K562 (cell line): ENCODE measurements at regions not wholly inside any gene's neighbourhood (a gene's known extent, or its start where the extent isn't known, plus 50 kb on each side); places are given as distances from the start of the nearest gene placed in this dataset.

Source experiments
- BRCA1 ChIP-seq, 2 experiments: fragments of 450-650 bp in 1 of 2; sonication (generic) in 1 of 2; formaldehyde crosslinking in 1 of 2; IDR thresholded peaks; 2 replicates each; pipeline versions ENCODE4 v1.5.0 to v1.6.1; 2017 to 2020; ENCODE audit warnings: mild to moderate bottlenecking in 1 of 2, missing genetic modification reagents in 1 of 2
- CBX8 ChIP-seq: fragments of 200-600 bp; sonication (generic); IDR thresholded peaks from 2 replicates; pipeline ENCODE4 v1.6.1; 2012; ENCODE audit warnings: borderline replicate concordance, mixed run types, low read depth, mild to moderate bottlenecking, moderate library complexity, mixed read lengths, low read length, control low read depth, inconsistent platforms; ENCODE audit not compliant: poor library complexity, severe bottlenecking; ENCODE audit errors: extremely low read depth
- CHCHD3 ChIP-seq: fragments of 250-450 bp; sonication (Bioruptor Pico); IDR thresholded peaks from 2 replicates; pipeline ENCODE4 v2.1.2; 2022; ENCODE audit warnings: mild to moderate bottlenecking
- CTCF ChIP-seq, 3 experiments: IDR thresholded peaks in 2 of 3; conservative IDR thresholded peaks in 1 of 3; 2 replicates each; pipeline ENCODE4 v1.5.1; 2011 to 2012; ENCODE audit warnings: low read length in 3 of 3, mild to moderate bottlenecking in 3 of 3, control low read depth in 2 of 3, improper control_type of control experiment in 1 of 3, inconsistent platforms in 1 of 3, low read depth in 1 of 3, mixed read lengths in 1 of 3, moderate library complexity in 1 of 3; ENCODE audit not compliant: insufficient read depth in 2 of 3
- E2F5 ChIP-seq: sonication (generic); formaldehyde crosslinking; IDR thresholded peaks from 2 replicates; pipeline ENCODE4 v1.8.0; 2022; ENCODE audit warnings: mild to moderate bottlenecking, missing genetic modification reagents
- NONO ChIP-seq, 2 experiments: fragments of 200-400 bp in 1 of 2; fragments of 450-650 bp in 1 of 2; formaldehyde crosslinking in 1 of 2; IDR thresholded peaks; 2 replicates each; pipeline ENCODE4 v1.6.1; 2017; ENCODE audit warnings: low read depth in 2 of 2, mild to moderate bottlenecking in 2 of 2, moderate library complexity in 2 of 2, low read length in 1 of 2
- POLR2AphosphoS2 ChIP-seq: IDR thresholded peaks from 2 replicates; pipeline ENCODE4 v1.6.1; 2012; ENCODE audit warnings: low read length, improper control_type of control experiment
- POLR2AphosphoS5 ChIP-seq: IDR thresholded peaks from 2 replicates; pipeline ENCODE4 v1.6.1; 2011; ENCODE audit warnings: mild to moderate bottlenecking, low read depth, low read length, moderate library complexity; ENCODE audit not compliant: control insufficient read depth, insufficient read depth
- RAD51 ChIP-seq: fragments of 450-650 bp; IDR thresholded peaks from 2 replicates; pipeline ENCODE4 v1.7.1; 2016; ENCODE audit warnings: low read depth, mild to moderate bottlenecking, borderline replicate concordance
- RBM14 ChIP-seq: fragments of 200-400 bp; formaldehyde crosslinking; IDR thresholded peaks from 2 replicates; pipeline ENCODE4 v1.6.1; 2018; ENCODE audit warnings: low read depth, mild to moderate bottlenecking, low read length, moderate library complexity, borderline replicate concordance; ENCODE audit not compliant: insufficient read depth
- TAF15 ChIP-seq: fragments of 200-400 bp; formaldehyde crosslinking; IDR thresholded peaks from 2 replicates; pipeline ENCODE4 v1.6.1; 2017; ENCODE audit warnings: mild to moderate bottlenecking, low read depth, low read length, moderate library complexity
- TCF7L2 ChIP-seq: fragments of 150-350 bp; IDR thresholded peaks from 2 replicates; pipeline ENCODE4 v1.6.1; 2016; ENCODE audit warnings: low read depth, mild to moderate bottlenecking, low read length, moderate library complexity
- ZNF586 ChIP-seq: fragments of 450-650 bp; formaldehyde crosslinking; conservative IDR thresholded peaks from 2 replicates; pipeline ENCODE4 v1.4.0; 2020; ENCODE audit warnings: mild to moderate bottlenecking, moderate library complexity

- no peak for TF ChIP-seq BRCA1 (IDR thresholded peaks at IDR 0.05)
- no peak for TF ChIP-seq BRCA1 (CRISPR knock-in tag; IDR thresholded peaks at IDR 0.05)
- TF ChIP-seq ZNF586 = no peak
- TF ChIP-seq TAF15 = no peak
- TF ChIP-seq NONO (IDR thresholded peaks at IDR 0.05; ENCODE audit: low read depth in 2 of 2, low read length in 1 of 2) = no peak
- TF ChIP-seq CTCF (IDR thresholded peaks at IDR 0.05 in 2 of 3, conservative IDR thresholded peaks at IDR 0.05 in 1 of 3; ENCODE audit: insufficient read depth in 2 of 3, low read depth in 1 of 3, low read length in 3 of 3) = no peak
- no peak for TF ChIP-seq TCF7L2
- TF ChIP-seq RBM14 = no peak
- no peak for TF ChIP-seq POLR2AphosphoS5
- TF ChIP-seq RAD51 = no peak
- TF ChIP-seq E2F5 (CRISPR knock-in tag) = no peak
- no peak for TF ChIP-seq CHCHD3 (CRISPR knock-in tag)
- TF ChIP-seq POLR2AphosphoS2 = no peak
- TF ChIP-seq CBX8 = no peak
Measured at GRCh38 chr9:89835666-89836065, 230.9 kb downstream of the GADD45G start.
